HG03108 (cell line): ENCODE measurements at regions not wholly inside any gene's neighbourhood (a gene's known extent, or its start where the extent isn't known, plus 50 kb on each side); places are given as distances from the start of the nearest gene placed in this dataset.
"Not testable (repeated sequence)": the region's sequence is repeated elsewhere in the genome, so short reads cannot be mapped to it uniquely, and the experiment has no call there.

Experiments used
- ATAC-seq: cut with Tn5 transposase; IDR thresholded peaks from one replicate; pipeline ENCODE4 v1.9.1; 2021; ENCODE audit warnings: moderate library complexity; ENCODE audit not compliant: unreplicated experiment

DNA sequence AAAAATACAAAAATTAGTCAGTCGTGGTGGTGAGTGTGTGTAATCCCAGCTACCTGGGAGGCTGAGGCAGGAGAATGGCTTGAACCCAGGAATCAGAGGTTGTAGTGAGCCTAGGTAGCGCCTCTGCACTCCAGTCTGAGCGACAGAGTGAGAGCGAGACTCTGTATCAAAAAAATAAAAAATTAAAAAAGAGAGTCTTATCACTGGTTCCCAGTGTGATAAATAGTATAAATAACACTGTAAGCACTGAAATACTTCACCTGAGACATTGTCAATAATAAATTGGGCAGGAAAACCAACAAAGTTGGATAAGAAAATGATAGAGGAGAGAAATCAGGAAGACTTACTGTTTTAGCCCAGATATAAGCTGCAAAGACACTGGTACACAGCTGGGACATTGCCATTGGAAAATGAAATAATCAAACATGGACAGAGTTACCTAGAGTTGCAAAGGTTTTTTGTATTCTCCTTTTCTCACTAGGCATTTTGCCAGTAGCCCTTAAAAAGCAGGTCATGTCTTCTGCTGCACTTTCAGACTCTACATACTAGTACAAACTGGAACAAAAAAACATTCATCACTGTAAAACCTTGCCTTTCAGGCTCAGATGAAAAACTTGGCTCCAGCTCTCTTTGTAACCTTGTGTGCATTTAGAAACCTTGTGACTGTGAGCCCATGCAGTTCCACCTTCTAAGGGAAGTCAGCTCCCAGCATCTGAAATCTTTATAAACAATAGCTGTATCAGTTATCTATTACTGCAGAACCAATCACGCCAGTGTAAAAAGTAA is 55.0 kb upstream of the PPP1R2C start:
- ATAC-seq, result no peak

DNA sequence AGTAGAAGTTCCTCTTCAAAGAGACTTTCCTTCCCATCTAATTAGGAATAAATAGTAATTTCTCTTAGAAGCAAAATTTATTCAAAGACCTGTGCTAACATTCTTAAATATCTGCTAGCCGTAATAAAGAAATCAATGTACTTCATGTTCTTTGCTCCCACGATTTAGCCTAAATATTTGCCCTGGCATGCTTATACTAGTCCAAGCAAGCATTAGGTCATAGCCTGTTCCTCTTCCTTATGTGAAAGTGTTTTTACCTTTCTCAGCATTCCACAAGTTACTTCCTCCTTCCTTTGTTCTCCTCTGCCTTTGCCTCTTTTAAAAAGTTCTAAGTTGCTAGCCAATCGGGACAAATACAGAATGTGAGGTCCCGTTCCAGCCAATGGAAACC is 55.6 kb upstream of the PPP1R2C start:
- ATAC-seq, result not testable (repeated sequence)

DNA sequence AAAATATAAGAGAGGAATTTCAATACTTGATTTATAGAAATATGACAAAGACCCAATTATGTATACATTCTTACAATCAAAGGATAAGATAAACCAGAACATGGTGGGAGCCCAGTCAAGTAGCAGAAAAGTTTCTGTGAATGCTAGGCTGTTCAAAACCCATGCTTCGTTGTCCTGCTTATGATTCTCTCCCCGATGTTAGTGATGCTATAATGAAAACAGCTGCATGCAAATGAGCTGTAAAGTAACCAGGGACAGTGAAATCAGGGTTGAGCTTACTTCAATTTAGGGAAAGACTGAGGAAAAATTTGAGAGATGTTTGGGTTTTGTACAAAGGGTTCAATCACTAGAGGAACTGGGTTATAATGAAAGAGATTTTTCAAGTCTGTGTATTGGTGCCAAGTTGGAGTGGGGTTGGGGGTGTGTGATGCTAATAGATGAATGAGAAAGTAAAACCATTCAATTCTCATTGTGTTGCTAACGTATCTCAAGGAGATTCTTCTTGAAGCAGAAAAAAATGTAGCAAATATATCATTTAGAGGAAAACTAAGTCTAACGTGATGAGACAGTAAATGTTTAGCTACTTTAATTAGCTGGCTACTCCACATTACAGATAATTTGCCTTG is 59.3 kb upstream of the PPP1R2C start:
- no peak for ATAC-seq

DNA sequence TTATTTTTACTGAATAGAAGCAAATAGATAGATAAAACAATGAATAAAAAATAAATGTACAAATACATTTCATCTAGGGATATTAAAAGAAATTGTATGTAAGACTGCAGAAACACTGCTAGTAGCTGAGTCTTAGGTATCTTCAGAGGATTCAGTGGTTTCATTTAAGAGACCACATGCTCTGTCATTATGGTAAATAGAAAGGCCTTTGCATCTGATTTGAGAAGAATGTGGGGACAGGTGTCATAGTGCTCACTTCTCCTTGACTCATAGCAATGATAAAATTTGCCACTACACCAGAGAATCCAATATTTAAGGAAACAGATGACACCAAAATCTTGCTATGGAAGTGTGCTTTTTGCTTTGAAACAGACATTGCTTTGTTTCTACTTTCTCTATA is 59.8 kb upstream of the PPP1R2C start:
- no peak for ATAC-seq

DNA sequence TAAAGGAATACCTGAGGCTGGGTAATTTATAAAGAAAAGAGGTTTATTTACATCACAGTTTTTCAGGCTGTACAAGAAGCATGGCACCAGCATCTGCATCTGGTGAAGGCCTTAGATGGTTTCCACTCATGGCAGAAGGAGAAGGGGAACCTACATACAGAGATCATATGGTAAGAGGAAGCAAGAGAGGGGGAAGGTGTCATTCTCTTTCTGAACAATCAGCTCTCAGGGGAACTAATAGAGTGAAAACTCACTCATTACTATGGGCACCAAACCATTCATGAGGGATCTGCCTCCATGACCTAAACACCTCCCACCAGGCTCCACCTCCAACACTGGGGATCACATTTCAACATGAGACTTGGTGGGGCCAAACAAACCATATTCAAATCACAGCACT is 61.7 kb upstream of the PPP1R2C start:
- ATAC-seq, result no peak

DNA sequence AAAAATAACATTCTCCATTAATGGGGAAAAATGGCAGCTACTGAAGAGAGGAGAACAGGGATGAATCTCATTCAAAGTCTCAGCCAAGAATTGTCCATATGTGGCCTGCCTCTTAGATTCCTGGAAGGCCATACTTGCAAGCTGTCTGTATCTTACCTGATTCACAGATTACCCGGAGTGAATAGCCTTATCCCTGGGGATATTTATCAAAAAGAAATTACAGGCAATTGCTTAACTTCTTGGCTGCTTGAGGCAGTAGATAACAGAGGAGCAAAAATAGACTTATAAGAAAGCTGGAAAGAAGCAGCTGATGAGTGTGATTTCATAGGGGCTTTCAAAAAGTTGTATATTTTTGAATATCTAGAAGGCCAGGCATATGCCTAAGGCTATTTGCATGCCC is 68.8 kb upstream of the PPP1R2C start:
- no peak for ATAC-seq

DNA sequence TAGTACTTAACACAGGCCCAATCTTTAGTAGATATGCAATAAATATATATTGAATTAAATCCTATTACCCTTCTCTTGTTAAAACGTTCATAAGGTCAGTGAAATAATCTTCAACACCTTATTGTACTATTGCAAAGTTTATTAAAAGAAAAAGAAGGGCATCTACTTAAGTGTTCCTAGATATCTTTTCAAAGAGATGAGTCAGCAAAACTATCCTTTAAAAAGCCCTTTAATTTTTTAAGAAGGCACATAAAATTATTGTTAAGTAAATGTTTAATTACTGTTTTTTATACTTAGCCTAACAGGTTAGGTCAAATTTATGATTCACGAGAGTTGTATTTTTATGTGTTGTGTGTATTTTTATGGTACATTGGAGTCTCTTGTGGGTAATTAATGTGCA is 77.3 kb upstream of the PPP1R2C start:
- ATAC-seq, result no peak

DNA sequence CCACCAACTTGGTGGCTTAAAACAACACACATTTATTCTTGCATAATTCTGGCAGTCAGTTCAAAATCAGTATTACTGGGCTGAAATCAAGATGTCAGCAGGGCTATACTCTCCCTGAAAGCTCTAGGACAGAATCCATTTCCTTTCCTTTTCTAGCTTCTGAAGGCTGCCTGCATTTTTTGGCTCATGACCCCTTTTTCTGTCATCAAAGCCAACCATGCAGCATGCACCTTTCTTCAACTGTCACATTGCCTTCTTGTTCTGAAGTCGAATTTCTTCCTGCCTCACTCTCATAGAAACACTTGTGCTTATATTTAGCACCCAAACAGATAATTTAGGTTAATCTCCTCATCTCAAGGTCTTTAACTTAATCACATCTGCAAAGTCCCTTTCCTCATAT is 79.8 kb upstream of the PPP1R2C start:
- ATAC-seq, result no peak

DNA sequence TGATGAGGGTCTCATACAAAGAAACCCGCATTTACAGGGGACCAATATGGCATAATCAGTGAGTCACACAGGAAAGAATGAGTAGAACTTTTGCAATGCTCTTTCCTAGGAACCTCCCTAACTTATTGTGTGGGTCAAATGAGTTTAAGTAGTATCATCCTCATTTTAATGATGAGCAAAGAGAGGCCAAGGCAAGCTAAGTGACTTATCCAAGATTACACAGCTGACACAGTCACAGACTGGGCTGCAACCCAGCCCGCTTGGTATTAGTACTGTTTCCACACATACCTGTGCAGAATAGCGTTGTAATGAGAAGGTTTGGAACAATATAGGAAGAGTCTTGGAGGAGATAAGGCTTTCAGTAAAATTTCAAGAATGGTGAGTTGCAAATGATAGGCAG is 91.0 kb upstream of the PPP1R2C start:
- no peak for ATAC-seq

DNA sequence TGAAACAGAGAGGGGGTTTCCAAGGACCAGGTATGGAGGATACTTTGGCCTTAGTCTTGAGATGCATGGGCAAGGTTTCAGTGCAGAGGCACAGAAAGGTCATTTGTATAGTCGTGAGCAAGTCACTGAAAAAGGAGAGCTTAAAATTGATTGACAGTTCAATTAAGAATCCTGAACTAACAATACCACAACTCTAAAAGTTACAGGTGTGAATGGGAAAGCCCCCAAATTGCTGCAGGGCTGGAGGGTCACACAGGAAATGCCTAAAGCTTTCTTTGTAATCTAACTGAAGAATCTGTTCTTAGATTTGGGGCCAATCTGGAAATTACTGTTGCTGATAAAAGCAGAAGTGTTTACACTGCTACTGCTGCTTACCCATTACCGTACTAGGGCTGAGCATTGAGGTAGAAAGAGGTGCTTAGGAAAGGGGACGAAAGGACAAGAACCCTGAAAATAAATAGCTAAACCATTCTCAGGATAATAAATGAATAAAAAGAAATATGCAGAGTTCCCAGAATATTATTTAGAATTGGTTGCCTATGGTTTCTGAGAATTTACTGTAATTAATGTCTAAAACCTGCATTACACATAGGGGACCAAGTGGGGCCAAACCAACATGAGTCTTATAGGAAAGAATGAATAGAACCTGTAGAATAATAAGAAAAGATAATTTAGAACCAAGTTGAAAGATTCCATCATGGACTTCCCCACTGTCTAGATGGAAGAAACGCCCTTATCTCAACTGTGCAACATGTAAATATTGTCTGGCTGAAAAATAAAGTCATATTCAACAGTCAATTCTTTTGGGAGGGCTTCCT is 91.9 kb upstream of the PPP1R2C start:
- ATAC-seq, result peak; percentile 85

DNA sequence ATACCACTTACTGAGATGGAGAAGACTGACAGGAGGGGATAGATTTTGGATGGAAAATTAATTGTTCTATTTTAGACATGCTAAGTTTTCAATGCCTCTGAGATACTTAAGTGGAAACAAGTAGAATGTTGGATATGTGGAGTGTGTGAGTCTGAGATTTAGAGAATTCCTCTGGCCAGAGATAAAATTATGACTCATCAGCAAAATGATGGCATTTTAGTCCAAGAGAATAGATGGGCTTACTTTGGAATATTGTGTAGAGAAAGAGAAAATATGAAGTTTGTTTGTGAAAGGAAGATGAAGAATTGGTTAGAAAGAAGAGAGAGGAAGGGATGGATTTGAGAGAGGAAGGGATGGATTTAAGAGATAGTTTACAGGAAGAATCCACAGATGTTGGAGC is 108.6 kb upstream of the PPP1R2C start:
- ATAC-seq, result no peak

DNA sequence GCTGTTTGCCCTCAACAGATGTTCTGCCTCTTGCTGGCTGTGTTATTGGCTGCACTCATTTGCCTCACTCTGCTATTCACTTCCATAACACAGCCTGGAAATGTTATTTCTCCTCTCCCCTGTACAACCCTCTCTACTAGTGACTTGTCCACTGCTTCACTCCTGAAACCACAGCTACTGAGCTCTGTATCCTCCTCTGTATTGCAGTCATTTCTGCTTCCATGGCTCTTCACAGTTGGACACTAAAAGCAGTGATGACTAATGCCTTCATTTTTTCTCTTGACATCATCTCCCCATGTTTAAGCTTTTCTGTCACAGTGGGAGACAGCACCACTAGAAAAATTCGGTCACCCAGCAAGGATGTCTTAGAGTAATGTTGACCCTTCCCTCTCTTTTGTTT is 123.0 kb upstream of the PPP1R2C start:
- ATAC-seq, result no peak

DNA sequence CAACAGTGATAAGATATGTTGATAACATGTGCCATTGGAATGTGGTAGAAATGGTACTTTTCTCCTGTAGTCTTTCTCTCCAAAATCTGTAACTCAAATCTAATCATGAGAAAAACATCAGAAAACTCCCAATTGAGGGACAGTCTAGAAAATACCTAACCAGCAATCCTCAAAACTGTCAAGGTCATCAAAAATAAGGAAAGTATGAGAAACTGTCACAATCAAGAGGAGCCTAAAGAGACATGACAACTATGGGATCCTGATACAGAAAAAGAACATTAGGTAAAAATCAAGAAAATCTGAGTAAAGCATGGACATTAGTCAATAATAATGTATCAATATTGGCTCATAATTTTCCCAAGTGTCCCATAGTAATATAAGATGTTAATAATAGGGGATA is 124.5 kb upstream of the PPP1R2C start:
- ATAC-seq, result no peak

DNA sequence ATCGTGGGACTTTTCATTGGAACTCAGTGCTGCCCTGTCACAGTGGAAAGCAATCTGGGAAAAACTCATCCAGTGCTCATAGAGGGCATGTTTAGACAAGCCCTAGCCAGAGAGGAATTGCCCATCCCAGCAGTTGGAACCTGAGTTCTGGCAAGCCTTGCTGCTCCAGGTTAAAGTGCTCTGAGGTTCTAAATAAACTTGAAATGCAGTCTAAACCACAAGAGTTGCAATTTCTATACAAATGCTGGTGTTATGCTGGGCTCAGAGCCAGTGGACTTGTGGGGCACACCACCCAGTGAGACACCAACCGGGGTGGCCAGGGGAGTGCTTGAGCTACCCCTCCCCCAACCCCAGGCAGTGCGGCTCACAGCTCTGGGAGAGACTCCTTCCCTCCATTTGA is 142.8 kb upstream of the PPP1R2C start:
- ATAC-seq, result no peak

DNA sequence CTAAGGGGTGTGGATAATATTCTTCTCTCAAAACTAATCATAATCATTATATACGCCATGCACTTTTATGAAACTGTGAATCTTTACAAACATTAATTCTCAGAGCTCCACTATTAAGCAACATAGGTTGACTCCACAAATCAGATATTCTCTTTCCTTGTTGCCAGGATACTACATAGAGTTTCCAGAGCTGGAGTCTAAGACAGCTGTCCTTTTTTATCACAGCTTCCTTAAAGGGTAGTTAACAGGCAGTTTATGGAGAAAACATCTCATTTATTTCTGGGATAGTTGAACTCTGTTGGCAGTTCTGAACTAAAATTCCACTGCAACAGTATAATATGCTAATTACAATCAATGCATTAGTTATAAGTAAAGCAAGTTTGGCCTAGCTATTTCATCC is 152.1 kb upstream of the PPP1R2C start:
- no peak for ATAC-seq

DNA sequence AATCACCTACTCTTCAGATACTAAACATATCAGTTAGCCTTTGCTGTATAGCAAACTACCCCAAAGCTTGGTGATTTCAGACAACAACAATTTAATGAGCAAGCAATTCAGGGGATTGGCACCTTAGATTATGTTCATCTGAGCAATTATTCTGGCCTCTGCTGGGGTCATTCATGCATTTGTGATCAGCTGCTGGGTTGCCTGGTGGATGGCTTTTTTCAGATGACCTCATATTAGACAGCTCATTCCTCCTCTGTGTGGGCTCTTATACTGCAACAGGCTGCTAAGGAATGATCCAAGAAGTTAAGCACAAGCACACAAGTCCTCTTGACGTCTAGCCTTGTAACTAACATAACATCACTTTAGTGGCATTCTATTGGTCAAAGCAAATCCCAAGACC is 153.0 kb upstream of the PPP1R2C start:
- no peak for ATAC-seq

DNA sequence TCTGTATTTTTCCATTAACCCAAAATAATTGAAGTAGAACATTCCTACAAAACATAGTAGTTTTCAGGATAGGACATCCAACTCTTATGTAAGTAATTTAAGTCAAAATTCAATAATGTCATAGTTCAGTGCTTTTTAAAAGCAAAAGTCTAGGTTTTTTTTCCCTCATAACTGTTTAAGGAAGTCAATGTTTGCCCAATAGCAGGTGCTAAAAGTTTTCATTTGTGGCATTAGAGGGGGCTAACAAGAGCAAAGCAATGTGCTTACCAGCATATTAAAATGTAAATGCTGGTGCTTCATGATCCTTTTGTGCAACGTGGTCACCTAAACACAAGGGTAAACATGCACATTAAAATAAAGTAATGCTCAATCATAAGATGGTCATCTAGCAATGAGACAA is 155.2 kb upstream of the PPP1R2C start:
- no peak for ATAC-seq

DNA sequence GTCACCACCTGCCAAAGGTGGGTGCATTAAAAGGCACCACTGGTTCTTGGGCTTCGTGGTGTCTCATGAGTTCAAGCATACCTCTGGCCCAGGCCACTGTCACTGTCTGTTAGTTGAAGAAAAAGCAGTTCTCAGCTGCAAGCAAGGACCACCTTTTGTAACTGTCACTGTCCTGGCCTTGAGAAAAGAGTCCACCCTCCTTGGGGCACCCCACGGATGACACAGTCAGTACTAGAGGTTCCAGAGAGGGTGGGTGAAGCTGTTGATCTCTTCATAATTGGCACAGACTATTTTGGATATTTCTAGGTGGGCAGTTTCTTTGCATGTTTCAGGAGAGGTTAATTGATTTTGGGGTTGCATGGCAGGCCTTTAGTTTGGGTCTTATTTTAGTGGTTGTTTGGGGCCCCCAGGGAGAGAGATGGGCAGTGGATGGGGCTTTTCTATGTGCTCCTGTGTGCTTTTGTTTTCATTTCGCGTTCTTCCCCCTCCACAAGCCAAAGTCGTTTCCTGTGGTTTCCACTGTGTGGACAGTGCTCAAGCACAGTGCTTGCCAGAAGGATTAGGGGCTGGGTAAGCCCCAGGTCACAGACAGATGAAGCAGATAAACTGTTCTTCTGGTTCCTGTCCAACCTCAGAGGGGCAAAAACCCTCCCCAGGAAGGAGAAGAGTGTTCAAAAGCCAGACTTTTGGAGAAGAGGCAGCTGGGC is 156.2 kb upstream of the PPP1R2C start:
- ATAC-seq, result peak; percentile 99

DNA sequence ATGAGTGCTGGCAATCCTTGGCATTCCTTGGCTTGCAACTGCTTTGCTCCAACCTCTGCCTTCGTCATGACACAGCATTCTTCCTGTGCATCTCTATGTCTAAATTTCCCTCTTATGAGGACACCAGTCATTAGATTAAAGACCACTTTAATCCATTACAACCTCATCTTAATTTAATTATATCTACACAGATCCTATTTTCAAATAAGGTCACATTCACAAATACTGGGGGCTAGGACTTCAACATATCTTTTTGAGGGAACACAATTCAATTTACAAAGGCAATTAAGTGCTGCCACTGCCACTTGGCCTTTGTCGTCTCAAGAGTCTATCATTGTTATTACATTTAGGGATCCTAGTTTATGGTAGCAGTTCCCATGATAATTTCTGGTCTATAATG is 163.7 kb upstream of the PPP1R2C start:
- no peak for ATAC-seq

DNA sequence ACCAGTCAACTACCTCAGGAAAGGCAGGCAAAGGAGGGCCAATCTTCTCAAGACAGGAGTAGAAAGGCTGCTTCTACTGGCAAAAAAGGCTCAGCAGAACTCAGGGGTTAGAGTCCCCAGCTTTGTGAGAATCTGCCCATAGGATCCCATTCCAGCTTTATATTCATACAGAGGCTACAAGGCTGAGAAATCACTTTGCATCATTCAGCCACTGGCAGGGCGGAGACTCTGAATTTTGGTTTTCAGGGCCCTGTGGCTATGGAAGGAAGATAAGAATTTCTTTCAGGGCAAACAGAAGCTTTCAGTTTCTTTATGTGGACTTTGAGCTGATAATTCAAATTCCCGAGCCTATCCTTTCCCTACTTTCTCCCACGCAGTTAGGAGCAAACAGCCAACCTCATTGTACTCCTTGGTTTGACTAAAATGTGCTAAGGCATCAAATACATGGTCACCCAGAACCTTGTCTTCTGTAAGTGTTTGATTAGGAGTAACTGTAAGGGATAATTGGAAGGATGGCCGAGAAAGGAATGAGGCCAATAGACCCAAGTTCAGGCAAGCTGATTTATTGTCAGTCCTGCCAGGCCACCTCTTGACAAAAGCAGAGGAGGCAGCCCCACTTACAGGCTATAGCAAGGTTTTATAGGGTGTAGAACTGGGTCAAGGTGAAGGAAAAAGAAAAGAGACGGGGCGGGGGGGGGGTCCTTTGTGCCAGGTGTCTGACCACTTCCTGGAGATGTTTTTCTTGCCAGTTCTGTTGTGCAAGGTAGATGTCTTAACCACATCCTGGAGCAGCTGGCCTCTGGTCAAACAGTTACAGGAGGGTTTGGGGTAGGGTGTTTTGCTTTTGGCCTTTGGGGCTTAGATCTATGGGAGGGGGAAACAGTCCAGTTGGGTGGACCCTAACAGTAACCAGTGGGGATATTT is 165.3 kb upstream of the PPP1R2C start:
- peak; percentile 77 for ATAC-seq
